CD1c-positive myeloid dendritic cell (primary cell): ENCODE measurements at regions not wholly inside any gene's neighbourhood (a gene's known extent, or its start where the extent isn't known, plus 50 kb on each side); places are given as distances from the start of the nearest gene placed in this dataset.

Experiments used
- DNase-seq: peaks from one replicate; pipeline ENCODE4 v3.0.0-alpha.2; 2016; ENCODE audit errors: extremely low spot score

DNA sequence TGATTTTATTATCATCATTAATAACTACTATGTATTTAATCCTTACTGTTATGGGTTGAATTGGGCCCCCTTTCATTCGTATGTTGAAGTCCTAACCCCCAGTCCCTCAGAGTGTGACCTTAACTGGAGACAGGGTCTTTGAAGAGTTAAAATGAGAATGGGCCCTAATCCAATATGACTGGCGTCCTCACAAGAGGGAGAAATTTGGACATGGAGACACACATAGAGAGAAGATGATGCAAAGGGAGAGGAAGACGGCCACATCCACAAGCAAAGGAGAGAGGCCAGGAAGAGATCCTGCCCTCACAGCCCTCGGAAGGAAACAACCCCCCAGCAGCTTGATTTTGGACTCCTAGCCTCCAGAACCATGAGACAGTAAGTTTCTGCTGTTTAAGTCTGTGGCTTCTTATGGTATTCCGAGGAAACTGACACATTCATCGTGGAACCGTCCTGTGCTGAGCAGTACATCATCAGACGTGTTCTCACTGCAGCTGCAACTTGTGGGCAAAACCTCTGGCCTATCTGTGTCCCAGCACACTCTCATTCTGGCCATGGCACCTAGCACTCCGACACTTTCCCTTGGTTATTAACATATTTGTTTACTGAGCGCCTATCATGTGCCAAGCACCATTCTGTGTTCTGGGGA lies 127.6 kb downstream of the SLC38A6 start:
- no peak for DNase-seq

DNA sequence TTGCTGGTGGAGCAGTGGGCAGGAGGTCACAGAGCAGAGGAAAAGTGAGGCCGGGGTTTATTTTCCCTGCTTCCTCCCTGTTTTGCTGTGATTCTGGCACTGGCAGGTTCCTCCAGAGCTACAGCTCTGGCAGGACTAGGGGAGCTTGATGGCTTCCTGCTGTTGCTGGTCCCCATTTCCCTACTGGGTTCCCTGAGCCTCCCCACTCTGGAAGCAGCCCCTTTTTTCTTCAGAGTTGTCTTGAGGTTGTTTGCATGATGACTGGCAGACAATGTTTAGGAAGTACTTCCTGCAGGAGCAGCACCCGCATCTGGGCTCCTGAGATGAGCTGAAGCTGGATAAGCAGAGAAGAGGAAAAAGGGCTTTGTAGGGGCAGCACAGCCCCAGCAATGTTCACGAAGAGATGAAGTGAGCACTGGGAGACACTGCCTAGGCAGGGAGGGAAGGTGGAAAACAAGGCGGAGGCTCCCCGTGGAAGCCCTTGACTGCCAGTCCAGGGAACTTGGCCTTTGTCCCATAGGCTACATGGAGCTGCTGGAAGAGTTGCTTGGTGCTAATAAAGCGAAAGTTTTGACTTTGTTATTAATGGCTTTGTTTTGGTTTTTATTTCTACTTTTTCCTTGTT lies 126.9 kb downstream of the SLC38A6 start:
- no peak for DNase-seq

DNA sequence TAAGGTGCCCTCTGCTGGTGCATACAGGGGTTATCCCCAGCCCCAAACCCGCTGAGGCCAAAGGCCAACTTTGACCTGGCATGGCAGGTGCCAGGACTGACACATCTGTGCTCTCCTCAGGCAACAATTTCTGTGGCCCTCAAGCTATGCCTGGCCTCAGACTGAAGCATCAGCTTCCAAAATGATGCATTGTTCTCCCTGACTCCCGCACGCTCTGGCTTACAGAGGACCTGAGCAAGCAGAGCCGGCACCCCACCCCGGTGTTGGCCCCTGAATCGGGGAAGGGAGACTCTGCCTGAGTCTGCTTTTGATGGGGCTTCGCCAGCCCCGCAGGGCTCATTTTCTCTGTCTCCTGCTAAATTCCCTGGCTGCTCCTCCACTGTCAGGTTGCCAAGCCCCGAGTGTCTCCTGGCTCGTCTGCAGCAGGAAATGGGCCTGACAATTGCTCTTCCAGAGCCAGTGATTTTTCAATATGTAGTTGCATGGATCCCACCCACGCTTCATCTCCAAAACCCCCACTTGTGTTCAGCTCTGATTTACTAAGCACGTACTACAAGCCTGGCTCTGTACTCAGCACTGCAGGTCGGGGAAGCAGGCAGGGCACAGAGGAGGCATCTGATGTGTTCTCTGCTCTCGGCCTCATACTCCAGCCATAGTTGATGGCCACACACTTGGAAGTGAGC lies 126.1 kb downstream of the SLC38A6 start:
- no peak for DNase-seq

DNA sequence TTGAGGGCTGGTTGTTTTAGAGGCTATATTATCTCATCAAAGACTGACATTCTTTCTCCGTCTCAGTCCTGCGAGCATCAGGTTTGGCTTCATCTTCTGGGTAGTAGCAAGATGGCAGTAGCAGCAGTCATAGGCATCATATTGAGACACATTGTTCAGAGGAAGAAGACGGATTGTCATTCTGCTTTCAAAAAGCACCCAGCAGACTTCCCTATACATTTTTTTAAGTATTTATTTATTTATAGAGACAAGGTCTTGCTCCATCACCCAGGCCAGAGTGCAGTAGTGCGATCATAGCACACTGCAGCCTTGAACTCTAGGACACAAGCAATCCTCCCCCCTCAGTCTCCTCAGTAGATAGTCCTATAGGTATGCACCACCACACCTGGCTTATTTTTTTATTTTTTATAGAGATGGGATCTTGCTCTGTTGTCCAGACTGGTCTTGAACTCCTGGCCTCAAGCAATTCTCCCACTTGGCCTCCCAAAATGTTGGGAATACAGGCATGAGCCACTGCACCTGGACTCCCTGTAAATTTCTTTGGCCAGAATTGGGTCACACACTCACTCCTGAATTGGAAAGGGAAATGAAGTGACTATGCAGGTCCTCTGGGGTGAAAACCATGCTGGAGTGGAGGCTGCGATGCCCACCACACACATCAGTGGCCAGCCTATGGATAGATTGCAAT lies 125.4 kb downstream of the SLC38A6 start:
- peak; percentile 19 for DNase-seq

DNA sequence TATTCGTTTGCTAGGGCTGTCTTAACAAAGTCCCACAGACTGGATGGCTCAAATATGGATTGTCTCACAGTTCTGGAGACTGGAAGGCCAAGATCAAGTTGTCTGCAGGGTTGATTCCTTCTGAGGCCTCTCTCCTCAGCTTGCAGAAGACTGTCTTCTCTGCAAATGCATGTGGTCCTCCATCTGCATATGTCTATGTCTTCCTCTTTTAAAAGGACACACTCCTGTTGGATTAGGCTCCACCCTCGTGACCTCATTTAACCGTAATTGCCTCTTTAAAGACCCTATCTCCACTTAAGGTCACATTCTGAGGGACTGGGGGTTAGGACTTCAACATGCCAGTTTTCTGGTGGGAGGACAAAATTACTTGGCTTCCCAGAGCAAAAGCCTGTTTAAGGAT lies 123.3 kb downstream of the SLC38A6 start:
- DNase-seq: peak; percentile 27

DNA sequence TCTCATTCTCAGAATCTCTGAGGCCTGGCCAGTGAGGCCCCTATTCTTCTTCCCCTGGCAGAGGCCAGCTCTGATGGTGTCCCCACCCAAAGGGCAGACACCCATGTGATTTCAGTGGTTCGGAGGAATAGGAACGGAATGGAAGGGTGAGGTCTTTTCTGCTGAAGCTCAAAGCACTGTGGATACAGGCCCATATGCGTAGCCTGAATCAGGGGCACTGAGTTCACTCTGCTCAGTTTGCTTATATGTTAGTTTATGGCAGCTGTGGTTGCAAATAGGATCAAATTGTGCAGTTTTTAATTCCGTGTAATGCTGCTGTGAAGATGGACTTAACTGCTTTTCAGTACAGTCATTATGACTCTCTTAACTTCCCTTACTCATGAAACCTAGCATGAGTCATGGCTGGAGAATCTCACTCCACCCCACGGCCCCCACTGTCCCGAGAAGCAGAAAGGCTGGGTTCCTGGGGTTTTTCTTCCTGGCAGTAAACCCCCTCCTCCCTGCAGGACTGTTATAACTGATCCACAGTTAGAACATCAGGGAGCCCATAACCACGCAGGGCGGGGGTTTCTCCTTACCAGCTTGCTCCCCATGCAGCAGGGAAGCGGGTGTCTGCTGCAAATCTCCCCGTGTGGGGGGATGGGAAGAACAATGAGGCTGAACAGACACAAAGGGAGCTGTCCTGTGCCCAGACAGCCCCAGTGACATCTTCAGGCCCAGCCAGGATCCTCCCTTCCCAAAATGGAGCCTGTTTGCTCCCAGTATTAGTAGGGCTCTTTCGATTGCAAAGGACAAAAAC lies 122.7 kb downstream of the SLC38A6 start:
- DNase-seq: peak; percentile 86

DNA sequence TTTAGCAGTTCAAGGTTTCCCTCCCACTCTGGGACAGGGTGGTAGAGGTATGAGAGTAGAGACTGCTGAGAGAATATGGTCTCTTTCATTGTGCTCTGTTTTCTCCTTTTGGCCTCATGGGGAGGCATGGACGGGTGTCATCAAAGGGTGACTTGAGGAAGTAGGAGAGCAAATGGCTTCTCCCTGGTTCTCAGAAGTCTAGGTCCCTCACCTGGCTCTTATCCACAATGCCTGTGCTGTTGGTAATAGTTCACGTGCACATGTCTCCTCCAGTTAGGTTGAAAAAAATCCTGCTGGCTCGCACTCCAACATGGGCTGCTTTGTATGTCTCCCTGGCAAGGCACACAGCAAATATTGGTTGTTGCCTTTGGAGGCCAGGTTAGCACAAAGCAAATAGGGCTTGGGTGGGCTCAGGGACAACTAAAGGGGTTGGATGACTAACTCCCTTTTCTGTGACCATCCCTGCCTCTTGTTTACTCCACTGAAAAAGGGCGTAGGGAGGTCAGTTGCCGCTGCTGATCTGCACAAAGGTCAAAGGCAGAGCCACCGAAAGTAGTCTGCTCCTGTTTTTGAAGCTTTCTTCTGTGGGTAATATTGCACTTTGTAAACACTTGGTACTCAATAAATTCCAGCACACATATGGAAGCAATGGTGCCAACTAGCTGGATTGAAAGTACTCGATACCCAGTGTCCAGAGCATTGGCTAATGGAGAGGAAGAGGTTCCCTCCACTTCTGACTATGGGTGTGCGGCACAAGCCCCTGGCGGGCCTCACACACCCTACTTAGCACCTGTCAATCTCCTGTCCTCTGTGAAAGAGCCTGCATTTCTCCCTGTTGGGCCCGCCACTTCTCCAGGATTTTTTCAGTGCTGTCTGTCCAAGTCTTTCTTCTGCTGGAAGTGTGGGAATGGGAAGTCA lies 121.8 kb downstream of the SLC38A6 start:
- no peak for DNase-seq
